ENCODE measurements at regions not wholly inside any gene's neighbourhood (a gene's known extent, or its start where the extent isn't known, plus 50 kb on each side); places are given as distances from the start of the nearest gene placed in this dataset.

DNA sequence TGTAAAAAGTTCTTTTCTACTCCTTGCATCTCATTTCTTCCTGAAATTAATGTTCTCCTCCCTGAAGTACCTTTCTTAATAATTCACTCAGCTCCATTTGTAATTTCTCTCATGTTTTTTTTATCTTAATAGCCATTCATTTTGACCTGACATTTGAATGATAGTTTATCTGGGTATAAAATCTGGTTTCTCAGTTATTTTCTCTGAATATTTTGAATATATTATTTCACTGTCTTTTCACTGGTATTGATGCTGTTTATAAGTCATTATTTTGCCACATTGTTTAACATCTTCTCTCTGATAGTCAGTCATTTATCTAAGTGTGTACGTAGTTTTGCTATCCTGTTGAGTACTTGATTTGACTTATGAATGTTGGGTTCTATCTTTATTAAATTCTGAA lies 68.8 kb upstream of the ARHGAP18 start:
- H3K4me3 Mint-ChIP-seq (ENCODE audit: low read depth): no peak overlapping the region

DNA sequence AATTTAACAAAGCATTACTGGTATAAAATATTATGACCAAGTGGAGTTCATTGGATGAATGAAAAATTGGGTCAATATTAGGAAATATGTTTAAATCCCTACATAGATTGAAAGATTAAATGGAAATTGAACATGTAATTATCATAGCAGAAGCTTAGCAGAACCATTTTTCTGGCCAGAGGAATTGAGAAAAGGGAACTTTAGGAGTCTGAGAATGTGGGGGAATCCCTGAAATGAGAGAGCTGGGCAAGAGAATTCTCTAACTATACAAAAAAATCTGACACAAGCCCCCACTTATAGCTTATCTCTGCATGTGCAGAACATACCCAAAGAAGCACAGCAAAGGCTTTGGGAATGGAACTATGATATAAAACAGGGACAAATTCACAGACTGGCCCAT lies 67.4 kb upstream of the ARHGAP18 start:
- H3K4me1 Mint-ChIP-seq (ENCODE audit: low read depth): peaks cover 4% of the 10 kb centered on the region

More for the DNA sequence above, 68.8 kb upstream of the ARHGAP18 start:
- Mint-ChIP-seq H3K4me1 (ENCODE audit: low read depth) (peaks cover 4% of the 10 kb centered on the region), H3K27me3 (no peaks in the 10 kb centered on the region), H3K9me3 (ENCODE audit: low read depth) (peaks cover 16% of the 10 kb centered on the region), H3K27ac (no peak overlapping the region), H3K36me3 (ENCODE audit: insufficient read depth) (no peaks in the 10 kb centered on the region)
- no peak for DNase-seq (ENCODE audit: low spot score, unreplicated experiment)
- TF ChIP-seq, protein P1, sequence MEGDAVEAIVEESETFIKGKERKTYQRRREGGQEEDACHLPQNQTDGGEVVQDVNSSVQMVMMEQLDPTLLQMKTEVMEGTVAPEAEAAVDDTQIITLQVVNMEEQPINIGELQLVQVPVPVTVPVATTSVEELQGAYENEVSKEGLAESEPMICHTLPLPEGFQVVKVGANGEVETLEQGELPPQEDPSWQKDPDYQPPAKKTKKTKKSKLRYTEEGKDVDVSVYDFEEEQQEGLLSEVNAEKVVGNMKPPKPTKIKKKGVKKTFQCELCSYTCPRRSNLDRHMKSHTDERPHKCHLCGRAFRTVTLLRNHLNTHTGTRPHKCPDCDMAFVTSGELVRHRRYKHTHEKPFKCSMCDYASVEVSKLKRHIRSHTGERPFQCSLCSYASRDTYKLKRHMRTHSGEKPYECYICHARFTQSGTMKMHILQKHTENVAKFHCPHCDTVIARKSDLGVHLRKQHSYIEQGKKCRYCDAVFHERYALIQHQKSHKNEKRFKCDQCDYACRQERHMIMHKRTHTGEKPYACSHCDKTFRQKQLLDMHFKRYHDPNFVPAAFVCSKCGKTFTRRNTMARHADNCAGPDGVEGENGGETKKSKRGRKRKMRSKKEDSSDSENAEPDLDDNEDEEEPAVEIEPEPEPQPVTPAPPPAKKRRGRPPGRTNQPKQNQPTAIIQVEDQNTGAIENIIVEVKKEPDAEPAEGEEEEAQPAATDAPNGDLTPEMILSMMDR (IDR thresholded peaks at IDR 0.05; ENCODE audit: unreplicated experiment): no peak

DNA sequence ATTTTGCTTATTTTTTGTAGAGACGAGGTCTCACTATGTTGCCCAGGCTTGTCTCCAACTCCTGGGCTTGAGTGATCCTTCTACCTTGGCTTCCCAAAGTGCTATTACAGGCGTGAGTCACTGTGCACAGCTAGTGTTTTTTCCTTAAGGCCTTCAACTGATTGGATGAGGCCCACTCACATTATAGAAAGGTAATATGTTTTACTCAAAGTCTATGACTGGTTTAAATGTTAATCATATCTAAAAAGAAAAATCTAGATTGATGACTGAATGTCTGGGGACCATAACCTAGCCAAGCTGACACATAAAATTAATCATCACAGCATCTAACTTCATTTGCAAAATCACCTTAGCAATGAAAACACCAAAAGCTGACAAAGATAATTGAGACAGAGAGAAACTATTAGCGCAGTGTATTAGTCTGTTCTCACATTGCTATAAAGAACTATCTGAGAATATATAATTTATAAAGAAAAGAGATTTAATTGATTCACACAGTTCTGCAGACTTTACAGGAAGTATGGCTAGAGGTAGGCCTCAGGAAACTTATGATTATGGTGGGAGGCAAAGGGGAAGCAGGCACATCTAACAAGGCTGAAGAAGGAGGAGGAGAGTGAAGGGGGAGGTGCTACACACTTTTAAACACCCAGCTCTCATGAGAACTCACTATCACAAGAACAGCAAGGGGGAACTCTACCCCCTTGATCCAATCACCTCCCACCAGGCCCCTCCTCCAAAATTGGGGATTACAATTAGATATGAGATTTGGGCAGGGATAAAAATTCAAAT lies 66.8 kb upstream of the ARHGAP18 start:
- peaks cover 4% of the 10 kb centered on the region for H3K4me1 Mint-ChIP-seq (ENCODE audit: low read depth)
- H3K9me3 Mint-ChIP-seq (ENCODE audit: low read depth): peaks cover 16% of the 10 kb centered on the region
- DNase-seq (ENCODE audit: low spot score, unreplicated experiment): no peak
- H3K27me3 Mint-ChIP-seq: peaks cover 6% of the 10 kb centered on the region
- no peaks in the 10 kb centered on the region for H3K36me3 Mint-ChIP-seq (ENCODE audit: insufficient read depth)
- no peak overlapping the region for H3K27ac Mint-ChIP-seq
- TF ChIP-seq, protein P1 (IDR thresholded peaks at IDR 0.05; ENCODE audit: unreplicated experiment): no peak
- H3K4me3 Mint-ChIP-seq (ENCODE audit: low read depth): no peak overlapping the region

More for the DNA sequence above, 67.4 kb upstream of the ARHGAP18 start:
- Mint-ChIP-seq H3K4me3 (ENCODE audit: low read depth) (no peak overlapping the region), H3K9me3 (ENCODE audit: low read depth) (peaks cover 16% of the 10 kb centered on the region), H3K27me3 (peaks cover 3% of the 10 kb centered on the region), H3K27ac (no peak overlapping the region), H3K36me3 (ENCODE audit: insufficient read depth) (no peaks in the 10 kb centered on the region)
- TF ChIP-seq, protein P1 (IDR thresholded peaks at IDR 0.05; ENCODE audit: unreplicated experiment): no peak
- DNase-seq (ENCODE audit: low spot score, unreplicated experiment): no peak

GRCh38 chr6:129774697-129775447 lies 64.9 kb upstream of the ARHGAP18 start:
- peaks cover 15% of the 10 kb centered on the region for H3K9me3 Mint-ChIP-seq (ENCODE audit: low read depth)
- no peaks in the 10 kb centered on the region for H3K36me3 Mint-ChIP-seq (ENCODE audit: insufficient read depth)
- DNase-seq (ENCODE audit: low spot score, unreplicated experiment): peak; percentile 61
- H3K4me3 Mint-ChIP-seq (ENCODE audit: low read depth): peak overlapping the region; percentile 66
- peaks cover 10% of the 10 kb centered on the region for H3K27me3 Mint-ChIP-seq
- TF ChIP-seq, protein P1 (IDR thresholded peaks at IDR 0.05; ENCODE audit: unreplicated experiment): peak; percentile 93
- H3K4me1 Mint-ChIP-seq (ENCODE audit: low read depth): peaks cover 4% of the 10 kb centered on the region
- H3K27ac Mint-ChIP-seq: no peak overlapping the region

- Mint-ChIP-seq H3K36me3 (ENCODE audit: insufficient read depth) (no peaks in the 10 kb centered on the region), H3K27me3 (peaks cover 10% of the 10 kb centered on the region), H3K4me1 (ENCODE audit: low read depth) (peaks cover 4% of the 10 kb centered on the region), H3K27ac (no peak overlapping the region), H3K9me3 (ENCODE audit: low read depth) (peaks cover 4% of the 10 kb centered on the region), H3K4me3 (ENCODE audit: low read depth) (no peak overlapping the region)
- DNase-seq (ENCODE audit: low spot score, unreplicated experiment): no peak
- TF ChIP-seq, protein P1 (IDR thresholded peaks at IDR 0.05; ENCODE audit: unreplicated experiment): no peak
Observed at GRCh38 chr6:129773304-129773703, 63.3 kb upstream of the ARHGAP18 start.
